ENCODE measurements at regions not wholly inside any gene's neighbourhood (a gene's known extent, or its start where the extent isn't known, plus 50 kb on each side); places are given as distances from the start of the nearest gene placed in this dataset.
A peak's percentile ranks its signal among the peaks of the same experiment; 100 is the strongest.

DNA sequence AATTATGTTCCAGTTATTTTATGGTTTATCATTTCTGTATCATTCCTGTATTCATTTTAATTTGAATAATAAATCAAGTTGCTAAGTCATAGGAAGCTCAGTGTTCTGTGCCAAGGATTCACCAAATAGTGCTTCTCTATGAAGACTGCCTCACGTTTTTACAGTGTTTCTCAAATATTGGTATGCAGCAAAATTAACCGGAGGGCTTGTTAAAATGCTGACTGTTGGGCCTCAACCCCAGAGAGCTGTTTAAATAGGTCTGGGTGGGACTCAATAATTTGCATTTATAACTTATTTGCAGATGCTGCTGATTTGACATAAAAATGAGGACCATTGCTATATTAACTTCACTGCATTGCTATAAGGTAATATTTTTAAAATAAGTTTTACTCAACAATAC is 166.7 kb downstream of the TINAG start:
- no peak overlapping the region for H3K4me3 ChIP-seq

DNA sequence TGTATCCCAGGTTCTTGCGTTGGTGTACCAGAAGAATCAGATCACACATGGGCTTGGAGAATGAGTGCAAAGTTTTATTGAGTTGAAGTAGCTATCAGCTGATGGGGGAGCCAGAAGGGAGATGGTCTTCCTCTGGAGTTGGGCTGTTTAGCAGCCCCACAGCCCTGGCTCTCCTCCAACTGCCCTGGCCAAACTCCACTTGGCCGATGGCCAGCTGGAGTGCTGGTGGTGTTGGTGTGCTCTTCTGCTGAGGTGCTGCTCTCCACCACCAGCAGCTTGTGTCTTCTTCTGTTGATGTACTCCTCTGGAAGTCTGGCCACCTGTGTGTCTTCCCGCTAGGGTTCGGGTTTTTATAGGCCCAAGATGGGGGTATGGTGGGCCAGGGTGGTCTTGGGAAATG is 172.8 kb downstream of the TINAG start:
- H3K4me1 ChIP-seq = no peaks in the 10 kb centered on the region
- peak; percentile 19 for DNase-seq
- TF ChIP-seq, protein P1, sequence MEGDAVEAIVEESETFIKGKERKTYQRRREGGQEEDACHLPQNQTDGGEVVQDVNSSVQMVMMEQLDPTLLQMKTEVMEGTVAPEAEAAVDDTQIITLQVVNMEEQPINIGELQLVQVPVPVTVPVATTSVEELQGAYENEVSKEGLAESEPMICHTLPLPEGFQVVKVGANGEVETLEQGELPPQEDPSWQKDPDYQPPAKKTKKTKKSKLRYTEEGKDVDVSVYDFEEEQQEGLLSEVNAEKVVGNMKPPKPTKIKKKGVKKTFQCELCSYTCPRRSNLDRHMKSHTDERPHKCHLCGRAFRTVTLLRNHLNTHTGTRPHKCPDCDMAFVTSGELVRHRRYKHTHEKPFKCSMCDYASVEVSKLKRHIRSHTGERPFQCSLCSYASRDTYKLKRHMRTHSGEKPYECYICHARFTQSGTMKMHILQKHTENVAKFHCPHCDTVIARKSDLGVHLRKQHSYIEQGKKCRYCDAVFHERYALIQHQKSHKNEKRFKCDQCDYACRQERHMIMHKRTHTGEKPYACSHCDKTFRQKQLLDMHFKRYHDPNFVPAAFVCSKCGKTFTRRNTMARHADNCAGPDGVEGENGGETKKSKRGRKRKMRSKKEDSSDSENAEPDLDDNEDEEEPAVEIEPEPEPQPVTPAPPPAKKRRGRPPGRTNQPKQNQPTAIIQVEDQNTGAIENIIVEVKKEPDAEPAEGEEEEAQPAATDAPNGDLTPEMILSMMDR (IDR thresholded peaks at IDR 0.05) = no peak
- no peaks in the 10 kb centered on the region for H3K9me3 ChIP-seq
- no peak overlapping the region for H3K9ac ChIP-seq (ENCODE audit: low read depth in 2 of 2, low read length in 2 of 2)
- intact Hi-C loops (cut with DNase I) = no loop called here
- no peak overlapping the region for H3K4me3 ChIP-seq
- no peaks in the 10 kb centered on the region for H3K27me3 ChIP-seq
- H3K36me3 ChIP-seq = no peaks in the 10 kb centered on the region
- no peak overlapping the region for H3K27ac ChIP-seq

More for the DNA sequence above, 166.7 kb downstream of the TINAG start:
- no peak overlapping the region for H3K9ac ChIP-seq (ENCODE audit: low read depth in 2 of 2, low read length in 2 of 2)
- H3K9me3 ChIP-seq = no peaks in the 10 kb centered on the region
- TF ChIP-seq, protein P1 (IDR thresholded peaks at IDR 0.05) = no peak
- H3K4me1 ChIP-seq = no peaks in the 10 kb centered on the region
- H3K36me3 ChIP-seq = no peaks in the 10 kb centered on the region
- intact Hi-C loops (cut with DNase I) = no loop called here
- no peaks in the 10 kb centered on the region for H3K27me3 ChIP-seq
- no peak for DNase-seq
- no peak overlapping the region for H3K27ac ChIP-seq

DNA sequence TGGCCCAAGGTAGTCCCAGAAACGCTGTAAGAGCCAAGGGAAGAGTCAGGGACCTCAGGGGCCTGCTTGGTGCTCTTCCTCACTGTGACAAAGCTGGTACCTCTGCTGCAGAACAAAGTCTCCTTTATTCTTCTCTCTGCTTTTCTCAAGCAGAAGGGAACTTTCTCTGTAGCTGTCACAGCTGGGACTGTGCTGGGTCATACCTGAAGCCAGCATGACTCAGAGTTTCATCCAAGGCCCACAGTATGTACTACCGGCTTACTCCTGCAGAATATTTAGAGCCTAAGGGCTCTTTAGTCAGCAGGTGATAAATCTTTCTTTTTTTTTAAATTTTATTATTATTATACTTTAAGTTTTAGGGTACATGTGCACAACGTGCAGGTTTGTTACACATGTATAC is 183.2 kb downstream of the TINAG start:
- intact Hi-C loops (cut with DNase I) = no loop called here
- Histone ChIP-seq H3K36me3 (no peaks in the 10 kb centered on the region), H3K27me3 (no peaks in the 10 kb centered on the region), H3K4me1 (no peaks in the 10 kb centered on the region), H3K4me3 (no peak overlapping the region), H3K9ac (ENCODE audit: low read depth in 2 of 2, low read length in 2 of 2) (no peak overlapping the region), H3K27ac (no peak overlapping the region), H3K9me3 (no peaks in the 10 kb centered on the region)
- no peak for DNase-seq
- TF ChIP-seq, protein P1 (IDR thresholded peaks at IDR 0.05) = no peak

DNA sequence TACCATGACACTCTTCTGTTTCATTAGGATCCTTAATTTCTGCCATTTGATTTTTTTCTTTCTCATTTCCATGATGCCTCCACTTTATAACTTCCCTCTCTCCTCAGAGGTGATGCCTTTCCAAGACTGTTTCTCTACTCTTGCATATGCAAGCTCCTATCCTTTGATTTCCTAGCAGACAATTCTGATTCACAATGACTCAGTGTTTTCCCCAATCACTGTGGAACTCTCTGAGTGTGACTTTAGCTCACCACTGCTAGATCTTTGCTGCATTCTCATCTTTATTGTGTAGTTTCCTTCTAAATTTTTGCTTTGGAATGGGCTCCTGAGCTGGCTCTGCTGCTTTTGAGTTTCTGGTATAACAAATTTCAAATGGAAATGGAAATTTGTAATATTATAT is 184.9 kb downstream of the TINAG start:
- H3K9me3 ChIP-seq = no peaks in the 10 kb centered on the region
- H3K4me3 ChIP-seq = no peak overlapping the region
- no peak for DNase-seq
- no peaks in the 10 kb centered on the region for H3K27me3 ChIP-seq
- no peak overlapping the region for H3K27ac ChIP-seq
- no peak overlapping the region for H3K9ac ChIP-seq (ENCODE audit: low read depth in 2 of 2, low read length in 2 of 2)
- TF ChIP-seq, protein P1 (IDR thresholded peaks at IDR 0.05) = no peak
- no peaks in the 10 kb centered on the region for H3K4me1 ChIP-seq
- intact Hi-C loops (cut with DNase I) = no loop called here
- H3K36me3 ChIP-seq = no peaks in the 10 kb centered on the region

DNA sequence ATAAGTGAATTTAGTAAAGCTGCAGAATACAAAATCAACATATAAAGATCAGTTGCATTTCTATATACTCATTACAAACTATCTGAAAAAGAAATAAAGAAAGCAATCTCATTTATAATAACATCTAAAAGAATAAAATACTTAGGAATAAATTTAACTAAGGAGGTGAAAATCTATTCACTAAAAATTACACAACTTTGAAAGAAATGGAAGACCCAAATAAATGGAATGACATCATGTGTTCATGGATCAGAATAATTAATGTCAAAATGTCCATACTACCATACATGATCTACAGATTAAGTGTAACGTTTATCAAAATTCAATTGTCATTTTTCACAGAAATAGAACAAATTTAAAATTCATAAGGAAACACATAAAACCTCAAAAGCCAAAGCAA is 194.9 kb downstream of the TINAG start:
- no peak for DNase-seq
- Histone ChIP-seq H3K36me3 (no peaks in the 10 kb centered on the region), H3K27me3 (no peaks in the 10 kb centered on the region), H3K4me3 (no peak overlapping the region), H3K9me3 (no peaks in the 10 kb centered on the region), H3K27ac (no peak overlapping the region), H3K4me1 (no peaks in the 10 kb centered on the region), H3K9ac (ENCODE audit: low read depth in 2 of 2, low read length in 2 of 2) (no peak overlapping the region)
- TF ChIP-seq, protein P1 (IDR thresholded peaks at IDR 0.05) = no peak
- intact Hi-C loops (cut with DNase I) = no loop called here

DNA sequence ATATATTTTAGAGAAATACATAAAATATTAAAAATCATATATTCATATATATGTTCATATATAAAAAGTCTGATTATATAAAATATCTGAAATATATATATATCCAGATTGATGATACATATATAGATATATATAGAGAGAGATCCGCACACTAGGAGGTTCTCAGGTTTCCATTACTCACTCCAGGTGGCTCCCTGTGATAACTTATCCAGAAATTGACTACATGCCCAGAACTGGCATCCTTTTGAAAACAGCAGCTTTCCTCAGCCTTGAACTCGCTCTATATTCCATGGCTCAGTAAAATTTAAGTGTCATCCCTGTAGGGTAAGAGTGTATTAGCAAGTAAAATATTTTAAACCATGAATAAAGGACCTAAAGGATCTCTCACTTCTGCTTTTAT is 206.8 kb downstream of the TINAG start:
- no peaks in the 10 kb centered on the region for H3K9me3 ChIP-seq
- DNase-seq = no peak

More for the DNA sequence above, 206.8 kb downstream of the TINAG start:
- Histone ChIP-seq H3K4me3 (no peak overlapping the region), H3K36me3 (no peaks in the 10 kb centered on the region), H3K9ac (ENCODE audit: low read depth in 2 of 2, low read length in 2 of 2) (no peak overlapping the region), H3K27me3 (no peaks in the 10 kb centered on the region), H3K27ac (no peak overlapping the region), H3K4me1 (no peaks in the 10 kb centered on the region)
- intact Hi-C loops (cut with DNase I) = no loop called here
- TF ChIP-seq, protein P1 (IDR thresholded peaks at IDR 0.05) = no peak
